Prostate gland (tissue), 2 donors: ENCODE measurements at regions not wholly inside any gene's neighbourhood (a gene's known extent, or its start where the extent isn't known, plus 50 kb on each side); places are given as distances from the start of the nearest gene placed in this dataset.

ENCODE experiments used
- CTCF ChIP-seq, 4 experiments: fragments of 200-600 bp in 2 of 4; fragments of 450-650 bp in 2 of 4; sonication (generic) in 2 of 4; IDR thresholded peaks; 1 replicate in 3 of 4; 2 replicates in 1 of 4; pipeline ENCODE4 v1.5.1; 2016 to 2019; ENCODE audit warnings: antibody characterized with exemption in 4 of 4, mild to moderate bottlenecking in 2 of 4, moderate library complexity in 2 of 4
- POLR2A ChIP-seq: fragments of 450-650 bp; IDR thresholded peaks from one replicate; pipeline ENCODE4 v1.6.1; 2016; ENCODE audit warnings: antibody characterized with exemption, mild to moderate bottlenecking

GRCh38 chr20:19929481-19930145, 87.5 kb upstream of the NAA20 start:
- TF ChIP-seq CTCF (IDR thresholded peaks at IDR 0.05) = no peak
- TF ChIP-seq POLR2A = no peak
